ENCODE measurements at regions not wholly inside any gene's neighbourhood (a gene's known extent, or its start where the extent isn't known, plus 50 kb on each side); places are given as distances from the start of the nearest gene placed in this dataset.
"Not testable (repeated sequence)": the region's sequence is repeated elsewhere in the genome, so short reads cannot be mapped to it uniquely, and the experiment has no call there.

- no peak for DNase-seq (ENCODE audit: low spot score)
These were observed 150.9 kb upstream of the JUN start for GRCh38 chr1:58934706-58935105.

- DNase-seq (ENCODE audit: low spot score) = no peak
These were observed 153.1 kb upstream of the JUN start for GRCh38 chr1:58936973-58937372.

DNA sequence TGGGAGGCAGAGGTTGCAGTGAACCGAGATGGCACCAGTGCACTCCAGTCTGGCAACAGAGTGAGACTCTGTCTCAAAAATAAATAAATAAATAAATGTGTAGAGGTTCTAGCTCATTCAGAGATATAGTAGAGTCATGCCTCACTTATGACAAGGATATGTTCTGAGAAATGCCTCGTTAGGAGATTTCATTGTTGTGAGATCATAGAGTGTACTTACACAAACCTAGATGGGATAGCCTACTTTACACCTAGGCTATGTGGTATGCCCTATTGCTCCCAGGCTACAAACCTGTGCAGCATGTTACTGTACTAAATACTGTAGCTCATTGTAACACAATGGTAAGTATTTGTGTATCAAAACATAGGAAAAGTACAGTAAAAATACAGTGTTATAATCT lies 155.3 kb upstream of the JUN start:
- DNase-seq (ENCODE audit: low spot score) = no peak

DNA sequence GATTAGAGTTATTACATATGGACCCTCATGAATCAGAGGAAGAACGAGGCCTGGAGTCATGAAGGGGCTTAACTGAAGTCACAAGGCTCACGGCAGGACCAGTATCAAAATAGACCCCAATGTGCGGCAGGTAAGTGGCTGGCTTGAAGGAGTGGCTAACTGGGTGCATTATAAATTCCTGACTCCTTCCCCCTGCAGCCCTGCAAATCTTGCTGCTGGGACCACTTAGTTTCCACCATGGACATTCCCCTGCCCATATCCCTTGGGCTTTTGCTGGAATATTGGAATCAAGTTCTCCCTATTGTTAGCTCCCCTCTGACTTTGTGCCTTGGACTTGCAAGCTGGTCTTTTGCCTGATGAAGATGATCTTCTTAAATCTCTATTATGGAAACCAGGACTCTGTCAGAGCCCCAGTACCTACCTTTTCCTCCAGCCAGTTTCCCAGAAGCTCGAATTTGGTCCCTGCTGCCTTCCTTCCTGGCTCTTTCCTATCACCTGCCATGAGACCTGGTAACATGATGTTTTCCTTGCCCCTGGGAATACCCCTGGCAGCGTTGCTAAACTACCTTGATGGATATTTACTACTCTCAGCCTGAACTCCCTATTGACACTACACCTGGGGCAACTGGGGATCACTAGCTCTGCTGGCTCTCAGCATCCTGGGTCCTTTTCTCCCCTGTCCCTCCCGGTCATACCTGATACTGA lies 156.0 kb upstream of the JUN start:
- no peak for DNase-seq (ENCODE audit: low spot score)

DNA sequence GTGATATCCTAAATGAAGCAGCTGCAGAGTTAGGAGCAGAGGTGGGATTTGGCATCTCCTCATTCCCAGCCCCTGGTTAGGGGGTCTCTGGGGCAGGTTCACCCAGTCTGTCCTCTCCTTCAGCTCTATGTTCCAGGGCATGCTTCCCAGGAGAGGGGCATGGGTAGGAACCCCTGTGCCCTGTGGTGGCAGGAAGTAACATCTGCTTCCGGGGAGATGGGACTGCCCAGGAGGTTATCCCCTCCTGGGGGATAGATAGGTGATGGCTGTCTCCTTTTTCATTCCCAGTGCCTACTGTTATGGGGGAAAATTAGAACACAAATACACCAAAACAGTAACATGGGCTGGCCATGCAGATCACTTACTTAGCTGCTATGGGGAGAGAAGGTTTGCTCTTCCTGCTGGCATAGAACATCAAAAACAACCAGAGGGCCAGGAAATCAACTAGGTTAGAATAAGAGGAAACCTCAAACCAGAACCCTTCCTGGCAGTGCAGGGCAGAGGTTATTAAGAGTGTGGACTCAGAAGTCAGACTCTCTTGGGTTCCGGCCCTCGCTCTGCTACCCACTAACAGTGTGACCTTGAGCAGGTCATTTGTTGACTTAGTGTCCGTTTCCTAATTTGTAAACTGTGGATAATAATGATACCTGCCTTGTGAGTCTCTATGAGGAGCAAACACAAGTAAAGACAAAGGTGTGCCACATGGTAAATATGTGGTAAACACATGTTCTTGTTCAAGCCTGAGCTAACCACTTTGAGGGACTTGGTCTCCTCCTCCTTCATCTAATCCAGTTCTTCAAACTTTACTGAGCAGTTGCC lies 157.8 kb upstream of the JUN start:
- DNase-seq (ENCODE audit: low spot score) = no peak

DNA sequence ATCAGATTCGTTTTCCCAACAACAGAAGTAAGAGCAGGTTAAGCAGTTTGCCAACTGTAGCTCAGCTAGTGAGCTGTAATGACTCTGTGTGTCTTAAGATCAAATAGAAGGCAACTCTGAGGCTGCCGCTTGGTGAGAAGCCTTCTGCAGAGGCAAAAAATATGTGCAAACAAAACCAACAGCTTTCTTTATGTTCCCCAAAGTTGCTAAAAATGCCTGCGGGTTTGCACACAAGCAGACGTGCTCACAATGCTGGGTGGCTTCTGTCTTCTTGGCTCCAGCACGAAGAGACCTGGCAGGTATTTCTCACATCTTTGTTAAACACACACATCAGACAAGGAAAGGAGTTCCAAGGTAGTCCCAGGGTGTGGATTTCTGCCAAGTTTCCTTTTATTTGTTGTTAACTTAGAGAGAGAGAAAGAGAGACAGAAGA lies 158.9 kb upstream of the JUN start:
- DNase-seq (ENCODE audit: low spot score) = no peak

- DNase-seq (ENCODE audit: low spot score) = no peak
These were observed 159.9 kb upstream of the JUN start for GRCh38 chr1:58943776-58944175.

- no peak for DNase-seq (ENCODE audit: low spot score)
These were observed 160.6 kb upstream of the JUN start for GRCh38 chr1:58944439-58944838.

GRCh38 chr1:58946390-58946789 lies 162.5 kb upstream of the JUN start:
- no peak for DNase-seq (ENCODE audit: low spot score)

GRCh38 chr1:58948671-58949070 lies 164.8 kb upstream of the JUN start:
- DNase-seq (ENCODE audit: low spot score) = no peak

DNA sequence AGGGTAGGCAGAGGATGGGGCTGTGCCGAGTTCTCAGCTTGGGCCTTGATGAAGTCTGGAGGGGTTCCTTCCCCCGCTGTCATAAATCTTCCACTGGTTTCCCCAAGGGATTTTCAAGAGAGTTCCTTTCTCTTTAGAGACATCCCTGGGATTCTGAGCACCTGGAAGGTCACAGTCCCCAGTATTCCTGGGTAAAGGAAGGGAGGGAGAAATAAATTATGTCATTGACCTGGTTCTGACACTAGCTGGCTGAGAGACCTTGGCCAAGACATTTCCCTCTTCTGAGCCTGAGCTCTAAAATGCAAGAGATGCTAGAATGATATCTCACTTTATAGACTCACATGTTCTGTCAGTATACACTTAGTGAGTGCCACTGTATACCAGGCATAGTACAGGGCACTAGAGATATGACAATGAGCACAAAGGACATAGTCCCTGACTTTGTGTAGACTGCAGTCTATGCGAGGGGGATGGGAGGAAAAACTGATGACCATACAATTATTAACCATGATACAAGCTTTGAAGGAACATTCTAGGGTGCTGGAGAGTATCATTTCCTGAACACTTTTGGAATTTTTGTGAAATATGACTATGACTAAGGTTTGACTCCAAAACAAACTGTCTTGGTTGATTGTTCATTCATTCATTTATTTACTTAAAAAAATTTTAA lies 165.8 kb upstream of the JUN start:
- no peak for DNase-seq (ENCODE audit: low spot score)

GRCh38 chr1:58950897-58951296 lies 167.1 kb upstream of the JUN start:
- DNase-seq (ENCODE audit: low spot score) = no peak

- DNase-seq (ENCODE audit: low spot score) = not testable (repeated sequence)
These were observed 170.1 kb upstream of the JUN start for GRCh38 chr1:58953951-58954350.

DNA sequence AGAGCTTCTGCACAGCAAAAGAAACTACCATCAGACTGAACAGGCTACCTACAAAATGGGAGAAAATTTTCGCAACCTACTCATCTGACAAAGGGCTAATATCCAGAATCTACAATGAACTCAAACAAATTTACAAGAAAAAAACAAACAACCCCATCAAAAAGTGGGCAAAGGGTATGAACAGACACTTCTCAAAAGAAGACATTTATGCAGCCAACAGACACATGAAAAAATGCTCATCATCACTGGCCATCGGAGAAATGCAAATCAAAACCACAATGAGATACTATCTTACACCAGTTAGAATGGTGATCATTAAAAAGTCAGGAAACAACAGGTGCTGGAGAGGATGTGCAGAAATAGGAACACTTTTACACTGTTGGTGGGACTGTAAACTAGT lies 179.4 kb upstream of the JUN start:
- not testable (repeated sequence) for DNase-seq (ENCODE audit: low spot score)

DNA sequence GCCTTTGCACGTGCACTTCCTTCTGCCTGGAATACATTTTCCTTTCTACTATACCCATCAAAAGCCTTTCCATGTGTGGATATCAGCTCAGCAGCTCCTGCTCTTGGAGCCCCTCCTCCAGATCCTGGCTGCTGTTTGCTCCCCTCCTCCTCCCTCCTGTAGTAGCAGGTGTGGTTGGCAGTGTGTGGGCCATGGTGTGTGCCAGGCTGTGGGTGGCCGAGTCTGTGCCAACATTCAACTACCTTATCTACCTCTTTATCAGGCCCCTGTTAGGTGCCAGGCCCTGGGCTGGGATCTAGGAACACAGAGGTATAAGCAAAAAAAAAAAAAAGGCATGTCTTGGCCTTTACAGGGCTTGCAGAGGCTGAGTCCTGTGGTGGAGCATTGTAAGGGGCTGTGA lies 180.6 kb upstream of the JUN start:
- DNase-seq (ENCODE audit: low spot score) = no peak

- no peak for DNase-seq (ENCODE audit: low spot score)
These were observed 181.0 kb upstream of the JUN start for GRCh38 chr1:58964880-58965279.

DNA sequence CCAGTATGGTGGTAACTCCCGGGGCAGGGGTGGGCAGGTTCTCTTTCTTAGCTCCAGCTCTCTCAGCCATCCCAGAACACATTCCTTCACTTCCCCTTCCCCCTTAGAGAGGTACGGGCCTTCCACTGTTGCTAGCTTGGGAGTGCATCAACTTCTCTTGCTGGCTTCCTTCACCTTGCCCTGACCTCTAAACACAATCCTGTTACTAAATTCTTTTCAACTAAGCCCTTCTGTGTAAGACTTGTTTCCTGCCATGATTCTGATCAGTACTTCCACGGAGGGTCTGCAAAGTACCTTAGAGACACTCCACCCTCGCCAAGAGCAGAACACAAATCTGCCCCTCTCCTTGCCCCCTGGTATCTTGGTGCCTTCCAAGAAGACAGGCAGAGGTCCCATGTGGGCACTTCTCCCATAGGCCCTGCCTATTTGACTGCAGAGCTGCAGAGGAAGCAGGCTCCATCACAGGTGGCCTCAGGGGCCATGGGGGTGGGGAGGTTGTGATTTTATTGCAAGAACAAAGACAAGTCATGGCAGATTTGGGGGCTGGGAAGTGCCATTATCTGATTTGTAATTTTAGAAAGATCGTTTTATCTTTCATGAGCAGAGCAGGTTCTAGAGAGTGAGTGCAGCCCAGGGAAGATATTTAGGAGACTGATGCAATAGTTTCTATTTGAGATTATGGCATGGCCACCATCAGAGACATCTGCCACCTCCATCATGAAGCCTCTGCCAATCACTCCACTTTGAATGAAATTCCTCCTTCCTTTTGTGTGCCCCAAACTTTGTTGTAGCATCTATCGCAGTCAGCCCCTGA lies 182.5 kb upstream of the JUN start:
- DNase-seq (ENCODE audit: low spot score) = no peak

GRCh38 chr1:58966917-58967740 lies 183.3 kb upstream of the JUN start:
- DNase-seq (ENCODE audit: low spot score) = no peak

GRCh38 chr1:58968360-58968952 lies 184.6 kb upstream of the JUN start:
- DNase-seq (ENCODE audit: low spot score) = no peak

DNA sequence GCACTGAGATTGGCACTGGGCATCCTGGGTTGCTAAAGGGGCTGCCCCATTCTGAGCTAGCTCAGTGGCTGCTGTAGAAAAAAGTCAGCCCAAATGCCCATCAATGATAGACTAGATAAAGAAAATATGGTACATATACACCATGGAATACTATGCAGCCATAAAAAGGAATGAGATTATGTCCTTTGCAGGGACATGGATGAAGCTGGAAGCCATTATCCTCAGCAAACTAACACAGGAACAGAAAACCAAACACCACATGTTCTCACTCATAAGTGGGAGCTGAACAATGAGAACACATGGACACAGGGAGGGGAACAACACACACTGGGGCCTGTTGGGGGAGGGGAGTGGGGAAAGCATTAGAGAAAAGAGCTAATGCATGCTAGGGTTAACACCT lies 185.3 kb upstream of the JUN start:
- DNase-seq (ENCODE audit: low spot score) = not testable (repeated sequence)

- no peak for DNase-seq (ENCODE audit: low spot score)
These were observed 187.8 kb upstream of the JUN start for GRCh38 chr1:58971629-58972140.

All from hematopoietic multipotent progenitor cell treated with erythropoietin and hydrocortisone succinate and interleukin-3 and kit ligand, for 17 days (in vitro differentiated cells).